PFSK-1 (cell line): ENCODE measurements at regions not wholly inside any gene's neighbourhood (a gene's known extent, or its start where the extent isn't known, plus 50 kb on each side); places are given as distances from the start of the nearest gene placed in this dataset.

Experiments used
- FOXP2 ChIP-seq: optimal IDR thresholded peaks from 2 replicates; pipeline ENCODE3; 2011; ENCODE audit warnings: borderline replicate concordance, control low read depth, inconsistent platforms; ENCODE audit not compliant: insufficient read depth; ENCODE audit errors: extremely low read length, extremely low read depth
- POLR2AphosphoS5 ChIP-seq: IDR thresholded peaks from 2 replicates; pipeline ENCODE4 v1.6.1; 2012; ENCODE audit warnings: low read depth, mild to moderate bottlenecking, control low read depth, low read length, moderate library complexity
- REST ChIP-seq, 2 experiments: IDR thresholded peaks; 2 replicates each; pipeline versions ENCODE4 v1.6.1 to v1.8.0; 2011 to 2012; ENCODE audit warnings: low read depth in 2 of 2, low read length in 2 of 2, control low read depth in 1 of 2, inconsistent platforms in 1 of 2, mild to moderate bottlenecking in 1 of 2, moderate library complexity in 1 of 2; ENCODE audit not compliant: insufficient read depth in 1 of 2
- SIN3A ChIP-seq: IDR thresholded peaks from 2 replicates; pipeline ENCODE4 v1.6.1; 2012; ENCODE audit warnings: mild to moderate bottlenecking, low read length, moderate library complexity, borderline replicate concordance; ENCODE audit not compliant: insufficient read depth

- TF ChIP-seq POLR2AphosphoS5 (no peak), REST (IDR thresholded peaks at IDR 0.05; ENCODE audit: insufficient read depth in 1 of 2, low read depth in 2 of 2, low read length in 2 of 2) (no peak), FOXP2 (no peak), SIN3A (no peak)
Measured at GRCh38 chr21:20875742-20876141, 122.5 kb upstream of the NCAM2 start.
